DOHH2 (cell line): ENCODE measurements at regions not wholly inside any gene's neighbourhood (a gene's known extent, or its start where the extent isn't known, plus 50 kb on each side); places are given as distances from the start of the nearest gene placed in this dataset.

Experiments used
- H3F3A ChIP-seq: fragments of 200-600 bp; sonication (generic), shearing (Covaris generic); 2 replicates; pipeline ENCODE4 v1.6.0; 2016; ENCODE audit warnings: antibody characterized with exemption, mild to moderate bottlenecking; ENCODE audit not compliant: control insufficient read depth, insufficient read depth
- H3K27ac ChIP-seq: fragments of 200-600 bp; sonication (generic); 2 replicates; pipeline ENCODE4 v1.5.1; 2014; ENCODE audit warnings: low read depth, mild to moderate bottlenecking, low read length, moderate library complexity
- H3K27me3 ChIP-seq: fragments of 200-600 bp; sonication (generic); 2 replicates; pipeline ENCODE4 v1.6.1; 2014; ENCODE audit warnings: mild to moderate bottlenecking, low read length, mixed read lengths; ENCODE audit not compliant: control insufficient read depth
- H3K36me3 ChIP-seq: fragments of 200-600 bp; sonication (generic); 2 replicates; pipeline ENCODE4 v1.6.1; 2014; ENCODE audit warnings: mild to moderate bottlenecking, low read length, moderate library complexity, mixed read lengths; ENCODE audit not compliant: control insufficient read depth
- H3K4me1 ChIP-seq: fragments of 200-600 bp; sonication (generic); 2 replicates; pipeline ENCODE4 v1.6.1; 2014; ENCODE audit warnings: mild to moderate bottlenecking, low read length, mixed read lengths; ENCODE audit not compliant: control insufficient read depth
- H3K4me2 ChIP-seq: fragments of 200-600 bp; sonication (generic); 2 replicates; pipeline ENCODE4 v1.6.0; 2014; ENCODE audit warnings: mild to moderate bottlenecking, low read length, moderate library complexity
- H3K4me3 ChIP-seq: fragments of 200-600 bp; sonication (generic); 2 replicates; pipeline ENCODE4 v1.5.1; 2014; ENCODE audit warnings: mild to moderate bottlenecking, low read length, mixed read lengths
- H3K79me2 ChIP-seq: fragments of 200-600 bp; sonication (generic); 2 replicates; pipeline ENCODE4 v1.6.1; 2014; ENCODE audit warnings: mild to moderate bottlenecking, low read length, mixed read lengths; ENCODE audit not compliant: control insufficient read depth
- H3K9me2 ChIP-seq: fragments of 200-600 bp; sonication (generic); replicated peaks from 2 replicates; pipeline ENCODE4 v1.6.1; 2014; ENCODE audit warnings: mild to moderate bottlenecking, low read length, mixed read lengths; ENCODE audit not compliant: control insufficient read depth
- H3K9me3 ChIP-seq: fragments of 200-600 bp; sonication (generic); 2 replicates; pipeline ENCODE4 v1.6.1; 2014; ENCODE audit warnings: antibody characterized with exemption, low read length, mixed read lengths; ENCODE audit not compliant: control insufficient read depth, insufficient read depth
- H4K20me1 ChIP-seq: fragments of 200-600 bp; sonication (generic); 2 replicates; pipeline ENCODE4 v1.6.0; 2014; ENCODE audit warnings: low read depth, mild to moderate bottlenecking, antibody characterized with exemption, low read length, moderate library complexity; ENCODE audit not compliant: control insufficient read depth, insufficient read depth
- CTCF ChIP-seq: fragments of 200-600 bp; sonication (generic); IDR thresholded peaks from one replicate; pipeline ENCODE4 v1.5.1; 2014; ENCODE audit warnings: antibody characterized with exemption, mild to moderate bottlenecking, low read depth, low read length; ENCODE audit not compliant: poor library complexity, severe bottlenecking
- EZH2phosphoT487 ChIP-seq: fragments of 200-600 bp; sonication (generic); IDR thresholded peaks from 2 replicates; pipeline ENCODE4 v1.6.1; 2017; ENCODE audit warnings: borderline replicate concordance, mild to moderate bottlenecking, antibody characterized with exemption, low read length, moderate library complexity, mixed read lengths

DNA sequence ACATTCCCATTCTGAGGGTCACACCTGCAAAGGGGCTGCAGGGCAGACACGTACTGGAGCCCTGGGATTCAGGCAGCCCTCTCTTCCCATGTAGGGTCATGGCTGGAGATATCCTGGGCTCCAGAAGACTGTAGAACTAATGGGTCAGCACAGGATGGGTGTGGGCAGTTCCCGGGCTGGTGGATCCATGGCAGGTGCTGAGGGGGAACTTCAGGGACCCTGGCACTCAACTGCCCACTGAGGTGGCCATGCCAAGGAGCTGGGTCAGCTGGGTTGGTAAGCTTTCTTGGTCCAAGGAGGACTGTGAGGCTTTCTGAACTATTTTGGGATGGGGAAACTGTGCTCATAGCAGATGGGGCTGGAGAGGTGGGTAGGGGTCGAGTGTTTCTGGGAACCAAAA is 183.4 kb upstream of the RTL1 start:
- no peak for TF ChIP-seq CTCF
- TF ChIP-seq EZH2phosphoT487, result no peak
- no peak overlapping the region for H3K27ac ChIP-seq
- no peaks in the 10 kb centered on the region for H3K4me1 ChIP-seq
- no peak overlapping the region for H3K4me3 ChIP-seq
- H3K9me3 ChIP-seq, result no peaks in the 10 kb centered on the region
- H3K9me2 ChIP-seq, result no peaks in the 10 kb centered on the region
- no peak overlapping the region for H3K4me2 ChIP-seq
- H3F3A ChIP-seq, result no peaks in the 10 kb centered on the region
- no peaks in the 10 kb centered on the region for H4K20me1 ChIP-seq
- no peaks in the 10 kb centered on the region for H3K27me3 ChIP-seq
- H3K79me2 ChIP-seq, result no peaks in the 10 kb centered on the region
- H3K36me3 ChIP-seq, result no peaks in the 10 kb centered on the region

- TF ChIP-seq CTCF (no peak), EZH2phosphoT487 (no peak)
- Histone ChIP-seq H3K4me1 (no peaks in the 10 kb centered on the region), H4K20me1 (no peaks in the 10 kb centered on the region), H3K27ac (no peak overlapping the region), H3K9me2 (no peaks in the 10 kb centered on the region), H3K27me3 (no peaks in the 10 kb centered on the region), H3K4me2 (no peak overlapping the region), H3K4me3 (no peak overlapping the region), H3K36me3 (no peaks in the 10 kb centered on the region), H3K79me2 (no peaks in the 10 kb centered on the region), H3F3A (no peaks in the 10 kb centered on the region), H3K9me3 (no peaks in the 10 kb centered on the region)
Measured at GRCh38 chr14:101087614-101088394, 184.3 kb upstream of the RTL1 start.

DNA sequence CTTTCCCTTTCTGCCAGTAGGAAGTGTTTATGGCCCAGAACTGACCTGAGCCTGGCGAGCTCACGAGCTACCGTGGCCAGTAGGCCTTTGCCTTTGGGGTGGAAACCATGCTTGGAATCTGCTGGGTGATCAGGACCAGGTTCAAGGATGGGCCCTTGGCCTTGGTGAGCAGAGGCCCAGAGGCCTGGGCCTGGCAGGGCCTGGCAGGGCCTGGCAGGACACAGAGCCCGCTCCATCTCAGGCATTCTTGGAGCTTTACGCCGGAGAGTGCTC is 184.8 kb upstream of the RTL1 start:
- Histone ChIP-seq H3K9me2 (no peaks in the 10 kb centered on the region), H3K9me3 (no peaks in the 10 kb centered on the region), H4K20me1 (no peaks in the 10 kb centered on the region), H3K27me3 (no peaks in the 10 kb centered on the region), H3K4me2 (no peak overlapping the region), H3F3A (no peaks in the 10 kb centered on the region), H3K27ac (no peak overlapping the region), H3K79me2 (no peaks in the 10 kb centered on the region), H3K4me3 (no peak overlapping the region), H3K36me3 (no peaks in the 10 kb centered on the region), H3K4me1 (no peaks in the 10 kb centered on the region)
- TF ChIP-seq EZH2phosphoT487, result no peak
- no peak for TF ChIP-seq CTCF
